ENCODE measurements at regions not wholly inside any gene's neighbourhood (a gene's known extent, or its start where the extent isn't known, plus 50 kb on each side); places are given as distances from the start of the nearest gene placed in this dataset.

DNA sequence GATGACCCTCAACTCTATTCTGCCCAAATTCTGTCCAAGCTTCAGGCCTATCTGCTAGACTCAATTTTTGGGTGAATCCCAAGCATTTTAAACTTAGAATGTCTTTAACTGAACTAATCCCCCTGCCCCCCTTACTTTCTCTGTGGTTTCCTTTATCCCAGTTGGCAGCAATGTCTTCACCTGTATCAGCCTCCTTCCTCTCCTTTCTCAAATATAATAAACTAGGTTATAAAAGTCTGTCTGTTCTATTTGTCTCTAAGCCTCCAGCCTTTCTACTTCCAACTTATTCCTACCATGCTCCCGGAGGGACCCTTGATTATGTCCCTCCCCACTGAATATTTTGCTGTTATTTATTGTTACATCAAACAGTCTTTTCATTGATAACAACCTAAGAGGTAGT is 375.5 kb upstream of the TRIB2 start:
- no TSS peak for BruUV-seq (replicated peaks)
- RAD21 ChIA-PET (ENCODE audit: low non-redundant PET in 1 of 2, low total read pairs in 2 of 2, uncharacterized antibody in 2 of 2, unreplicated experiment in 2 of 2): no interaction called here
- no peak for TF ChIP-seq POLR2AphosphoS5 (IDR thresholded peaks at IDR 0.05; ENCODE audit: low read depth, low read length)
- TF ChIP-seq ZFX (IDR thresholded peaks at IDR 0.05): no peak
- TF ChIP-seq, protein P1, sequence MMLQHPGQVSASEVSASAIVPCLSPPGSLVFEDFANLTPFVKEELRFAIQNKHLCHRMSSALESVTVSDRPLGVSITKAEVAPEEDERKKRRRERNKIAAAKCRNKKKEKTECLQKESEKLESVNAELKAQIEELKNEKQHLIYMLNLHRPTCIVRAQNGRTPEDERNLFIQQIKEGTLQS (IDR thresholded peaks at IDR 0.05): no peak
- no peak for TF ChIP-seq SIN3A (IDR thresholded peaks at IDR 0.05; ENCODE audit: low read depth)
- no peak for TF ChIP-seq ELF1 (IDR thresholded peaks at IDR 0.05; ENCODE audit: borderline replicate concordance, low read depth)
- no peak for TF ChIP-seq SRF (IDR thresholded peaks at IDR 0.05; ENCODE audit: low read depth)
- no peak for TF ChIP-seq EGR1 (IDR thresholded peaks at IDR 0.05; ENCODE audit: low read depth)
- no peak for TF ChIP-seq EZH2 (IDR thresholded peaks at IDR 0.05)
- no peak for TF ChIP-seq YY1 (IDR thresholded peaks at IDR 0.05; ENCODE audit: extremely low read depth, insufficient replicate concordance, low read depth, low read length)
- TF ChIP-seq, protein P2, sequence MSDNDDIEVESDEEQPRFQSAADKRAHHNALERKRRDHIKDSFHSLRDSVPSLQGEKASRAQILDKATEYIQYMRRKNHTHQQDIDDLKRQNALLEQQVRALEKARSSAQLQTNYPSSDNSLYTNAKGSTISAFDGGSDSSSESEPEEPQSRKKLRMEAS (IDR thresholded peaks at IDR 0.05): no peak
- no peak for TF ChIP-seq CEBPB (IDR thresholded peaks at IDR 0.05; ENCODE audit: low read depth)
- no peak for TF ChIP-seq JUND (IDR thresholded peaks at IDR 0.05)

DNA sequence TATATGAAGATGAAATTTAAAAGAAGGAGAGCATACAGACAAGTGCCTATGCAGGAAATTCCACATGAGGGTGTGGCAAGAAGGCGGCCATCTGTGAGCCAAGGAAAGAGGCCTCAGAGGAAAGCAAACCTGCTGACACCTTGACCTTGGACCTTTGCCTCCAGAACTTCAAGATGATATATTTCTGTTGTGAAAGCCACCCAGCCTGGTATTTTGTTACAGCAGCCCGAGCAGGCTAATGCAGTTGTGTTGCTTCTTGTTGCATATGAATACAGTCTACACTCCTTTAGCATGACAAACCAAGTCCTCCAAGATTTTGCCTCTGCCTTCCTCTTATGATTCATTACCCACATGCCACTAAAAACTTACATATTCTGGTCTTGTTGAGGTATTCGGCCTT is 374.8 kb upstream of the TRIB2 start:
- intact Hi-C loops (cut with micrococcal nuclease): no loop called here
- no peaks in the 10 kb centered on the region for H3K79me2 ChIP-seq (ENCODE audit: insufficient read depth, low read length)
- no peak overlapping the region for H3K27ac ChIP-seq (ENCODE audit: low read depth, low read length)
- no peaks in the 10 kb centered on the region for H3K27me3 ChIP-seq (ENCODE audit: insufficient read depth, low read length)
- no peaks in the 10 kb centered on the region for H3K9me3 ChIP-seq (ENCODE audit: control insufficient read depth in 1 of 2, insufficient read depth in 1 of 2, low read depth in 1 of 2, low read length in 2 of 2)
- H3K9me2 ChIP-seq (ENCODE audit: insufficient read depth): no peaks in the 10 kb centered on the region
- no peaks in the 10 kb centered on the region for H3K36me3 ChIP-seq (ENCODE audit: control insufficient read depth in 1 of 2, insufficient read depth in 2 of 2, low read length in 2 of 2)
- no TSS peak for BruUV-seq (replicated peaks)
- RAD21 ChIA-PET (ENCODE audit: low non-redundant PET in 1 of 2, low total read pairs in 2 of 2, uncharacterized antibody in 2 of 2, unreplicated experiment in 2 of 2): no interaction called here
- H3K4me2 ChIP-seq (ENCODE audit: low read length): no peak overlapping the region
- no peak overlapping the region for H3K9ac ChIP-seq (ENCODE audit: low read length)
- DNase-seq (ENCODE audit: low read depth, low spot score) (no peak), ATAC-seq (no peak)
- H4K20me1 ChIP-seq (ENCODE audit: insufficient read depth): no peaks in the 10 kb centered on the region
- CTCF ChIA-PET: no interaction called here
- no peak overlapping the region for H3K4me3 ChIP-seq (replicated peaks in 1 of 2; ENCODE audit: low read depth in 1 of 2, low read length in 2 of 2)
- POLR2A ChIA-PET: no interaction called here
- H2AFZ ChIP-seq (ENCODE audit: low read depth, low read length, poor library complexity, severe bottlenecking): no peak overlapping the region
- no peaks in the 10 kb centered on the region for H3K4me1 ChIP-seq (ENCODE audit: control insufficient read depth in 1 of 2, insufficient read depth in 2 of 2, low read length in 2 of 2)
- TF ChIP-seq CEBPB (IDR thresholded peaks at IDR 0.05; ENCODE audit: low read depth) (no peak), FOSL1 (IDR thresholded peaks at IDR 0.05; ENCODE audit: low read depth) (no peak), ZNF274 (IDR thresholded peaks at IDR 0.05; ENCODE audit: low read depth, low read length) (no peak), POLR2AphosphoS5 (IDR thresholded peaks at IDR 0.05; ENCODE audit: low read depth, low read length) (no peak), ELF1 (IDR thresholded peaks at IDR 0.05; ENCODE audit: borderline replicate concordance, low read depth) (no peak), YY1 (IDR thresholded peaks at IDR 0.05; ENCODE audit: extremely low read depth, insufficient replicate concordance, low read depth, low read length) (no peak), SRF (IDR thresholded peaks at IDR 0.05; ENCODE audit: low read depth) (no peak), RAD21 (IDR thresholded peaks at IDR 0.05; ENCODE audit: low read depth) (no peak)
- TF ChIP-seq, protein P3, sequence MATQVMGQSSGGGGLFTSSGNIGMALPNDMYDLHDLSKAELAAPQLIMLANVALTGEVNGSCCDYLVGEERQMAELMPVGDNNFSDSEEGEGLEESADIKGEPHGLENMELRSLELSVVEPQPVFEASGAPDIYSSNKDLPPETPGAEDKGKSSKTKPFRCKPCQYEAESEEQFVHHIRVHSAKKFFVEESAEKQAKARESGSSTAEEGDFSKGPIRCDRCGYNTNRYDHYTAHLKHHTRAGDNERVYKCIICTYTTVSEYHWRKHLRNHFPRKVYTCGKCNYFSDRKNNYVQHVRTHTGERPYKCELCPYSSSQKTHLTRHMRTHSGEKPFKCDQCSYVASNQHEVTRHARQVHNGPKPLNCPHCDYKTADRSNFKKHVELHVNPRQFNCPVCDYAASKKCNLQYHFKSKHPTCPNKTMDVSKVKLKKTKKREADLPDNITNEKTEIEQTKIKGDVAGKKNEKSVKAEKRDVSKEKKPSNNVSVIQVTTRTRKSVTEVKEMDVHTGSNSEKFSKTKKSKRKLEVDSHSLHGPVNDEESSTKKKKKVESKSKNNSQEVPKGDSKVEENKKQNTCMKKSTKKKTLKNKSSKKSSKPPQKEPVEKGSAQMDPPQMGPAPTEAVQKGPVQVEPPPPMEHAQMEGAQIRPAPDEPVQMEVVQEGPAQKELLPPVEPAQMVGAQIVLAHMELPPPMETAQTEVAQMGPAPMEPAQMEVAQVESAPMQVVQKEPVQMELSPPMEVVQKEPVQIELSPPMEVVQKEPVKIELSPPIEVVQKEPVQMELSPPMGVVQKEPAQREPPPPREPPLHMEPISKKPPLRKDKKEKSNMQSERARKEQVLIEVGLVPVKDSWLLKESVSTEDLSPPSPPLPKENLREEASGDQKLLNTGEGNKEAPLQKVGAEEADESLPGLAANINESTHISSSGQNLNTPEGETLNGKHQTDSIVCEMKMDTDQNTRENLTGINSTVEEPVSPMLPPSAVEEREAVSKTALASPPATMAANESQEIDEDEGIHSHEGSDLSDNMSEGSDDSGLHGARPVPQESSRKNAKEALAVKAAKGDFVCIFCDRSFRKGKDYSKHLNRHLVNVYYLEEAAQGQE (IDR thresholded peaks at IDR 0.05; ENCODE audit: low read depth): no peak
- TF ChIP-seq, protein P4, sequence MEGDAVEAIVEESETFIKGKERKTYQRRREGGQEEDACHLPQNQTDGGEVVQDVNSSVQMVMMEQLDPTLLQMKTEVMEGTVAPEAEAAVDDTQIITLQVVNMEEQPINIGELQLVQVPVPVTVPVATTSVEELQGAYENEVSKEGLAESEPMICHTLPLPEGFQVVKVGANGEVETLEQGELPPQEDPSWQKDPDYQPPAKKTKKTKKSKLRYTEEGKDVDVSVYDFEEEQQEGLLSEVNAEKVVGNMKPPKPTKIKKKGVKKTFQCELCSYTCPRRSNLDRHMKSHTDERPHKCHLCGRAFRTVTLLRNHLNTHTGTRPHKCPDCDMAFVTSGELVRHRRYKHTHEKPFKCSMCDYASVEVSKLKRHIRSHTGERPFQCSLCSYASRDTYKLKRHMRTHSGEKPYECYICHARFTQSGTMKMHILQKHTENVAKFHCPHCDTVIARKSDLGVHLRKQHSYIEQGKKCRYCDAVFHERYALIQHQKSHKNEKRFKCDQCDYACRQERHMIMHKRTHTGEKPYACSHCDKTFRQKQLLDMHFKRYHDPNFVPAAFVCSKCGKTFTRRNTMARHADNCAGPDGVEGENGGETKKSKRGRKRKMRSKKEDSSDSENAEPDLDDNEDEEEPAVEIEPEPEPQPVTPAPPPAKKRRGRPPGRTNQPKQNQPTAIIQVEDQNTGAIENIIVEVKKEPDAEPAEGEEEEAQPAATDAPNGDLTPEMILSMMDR (IDR thresholded peaks at IDR 0.05 in 2 of 3, conservative IDR thresholded peaks at IDR 0.05 in 1 of 3; ENCODE audit: borderline replicate concordance in 1 of 3, insufficient read depth in 1 of 3, low read depth in 2 of 3, low read length in 2 of 3): no peak

More for the DNA sequence above, 375.5 kb upstream of the TRIB2 start:
- Histone ChIP-seq H3K4me3 (replicated peaks in 1 of 2; ENCODE audit: low read depth in 1 of 2, low read length in 2 of 2) (no peak overlapping the region), H2AFZ (ENCODE audit: low read depth, low read length, poor library complexity, severe bottlenecking) (no peak overlapping the region), H3K36me3 (ENCODE audit: control insufficient read depth in 1 of 2, insufficient read depth in 2 of 2, low read length in 2 of 2) (no peaks in the 10 kb centered on the region), H3K4me2 (ENCODE audit: low read length) (no peak overlapping the region), H3K79me2 (ENCODE audit: insufficient read depth, low read length) (no peaks in the 10 kb centered on the region), H3K9me2 (ENCODE audit: insufficient read depth) (no peaks in the 10 kb centered on the region), H4K20me1 (ENCODE audit: insufficient read depth) (no peaks in the 10 kb centered on the region), H3K27ac (ENCODE audit: low read depth, low read length) (no peak overlapping the region), H3K9me3 (ENCODE audit: control insufficient read depth in 1 of 2, insufficient read depth in 1 of 2, low read depth in 1 of 2, low read length in 2 of 2) (no peaks in the 10 kb centered on the region), H3K27me3 (ENCODE audit: insufficient read depth, low read length) (no peaks in the 10 kb centered on the region), H3K4me1 (ENCODE audit: control insufficient read depth in 1 of 2, insufficient read depth in 2 of 2, low read length in 2 of 2) (no peaks in the 10 kb centered on the region), H3K9ac (ENCODE audit: low read length) (no peak overlapping the region)
- ATAC-seq (no peak), DNase-seq (ENCODE audit: low read depth, low spot score) (no peak)
- ChIA-PET POLR2A (no interaction called here), CTCF (no interaction called here)
- intact Hi-C loops (cut with micrococcal nuclease): no loop called here
